Karpas-422 (cell line): ENCODE measurements at regions not wholly inside any gene's neighbourhood (a gene's known extent, or its start where the extent isn't known, plus 50 kb on each side); places are given as distances from the start of the nearest gene placed in this dataset.
"Not testable (repeated sequence)": the region's sequence is repeated elsewhere in the genome, so short reads cannot be mapped to it uniquely, and the experiment has no call there.

Experiments used
- DNase-seq: peaks from one replicate; pipeline ENCODE4 v3.0.0-alpha.2; 2015
- H2AFZ ChIP-seq: fragments of 200-600 bp; sonication (generic); 2 replicates; pipeline ENCODE4 v1.6.1; 2014; ENCODE audit warnings: antibody characterized with exemption, low read length, mixed read lengths
- H3K27ac ChIP-seq: fragments of 200-600 bp; sonication (generic); 2 replicates; pipeline ENCODE4 v1.5.1; 2014; ENCODE audit warnings: mild to moderate bottlenecking, low read length, moderate library complexity
- H3K27me3 ChIP-seq: fragments of 200-600 bp; sonication (generic); 2 replicates; pipeline ENCODE4 v1.6.1; 2014; ENCODE audit warnings: low read length, mixed read lengths
- H3K36me3 ChIP-seq: fragments of 200-600 bp; sonication (generic); 2 replicates; pipeline ENCODE4 v1.6.1; 2014; ENCODE audit warnings: low read length, mixed read lengths; ENCODE audit not compliant: insufficient read depth
- H3K4me1 ChIP-seq: fragments of 200-600 bp; sonication (generic); 2 replicates; pipeline ENCODE4 v1.6.1; 2014; ENCODE audit warnings: mild to moderate bottlenecking, low read length, mixed read lengths
- H3K4me2 ChIP-seq: fragments of 200-600 bp; sonication (generic); 2 replicates; pipeline ENCODE4 v1.6.1; 2014; ENCODE audit warnings: low read length, low read depth, mild to moderate bottlenecking; ENCODE audit not compliant: poor library complexity, severe bottlenecking
- H3K4me3 ChIP-seq: fragments of 200-600 bp; sonication (generic); 2 replicates; pipeline ENCODE4 v1.5.1; 2014; ENCODE audit warnings: mild to moderate bottlenecking, antibody characterized with exemption, low read length, mixed read lengths
- H3K79me2 ChIP-seq: fragments of 200-600 bp; sonication (generic); 2 replicates; pipeline ENCODE4 v1.6.1; 2014; ENCODE audit warnings: mild to moderate bottlenecking, low read length, mixed read lengths
- H3K9ac ChIP-seq: fragments of 200-600 bp; sonication (generic); 2 replicates; pipeline ENCODE4 v1.6.0; 2014; ENCODE audit warnings: low read length
- H3K9me2 ChIP-seq: fragments of 200-600 bp; sonication (generic), shearing (Covaris generic); replicated peaks from 2 replicates; pipeline ENCODE4 v1.6.0; 2014; ENCODE audit warnings: mild to moderate bottlenecking, low read length, moderate library complexity; ENCODE audit not compliant: insufficient read depth
- H3K9me3 ChIP-seq: fragments of 300-700, 200-600 bp; sonication (generic); 2 replicates; pipeline ENCODE4 v1.6.1; 2014; ENCODE audit warnings: low read length, mixed read lengths
- H4K20me1 ChIP-seq: fragments of 200-600 bp; sonication (generic); 2 replicates; pipeline ENCODE4 v1.6.1; 2014; ENCODE audit warnings: mild to moderate bottlenecking, antibody characterized with exemption, low read length, low read depth; ENCODE audit not compliant: insufficient read depth

- Histone ChIP-seq H4K20me1 (peaks cover 23% of the 10 kb centered on the region; the same call in 1 of the 2 replicates), H3K4me3 (no peak overlapping the region)
Observed at GRCh38 chr18:46179306-46179705, 75.1 kb downstream of the HAUS1 start.

GRCh38 chr18:46182633-46183358, 78.6 kb downstream of the HAUS1 start:
- H3K4me1 ChIP-seq: peaks cover 41% of the 10 kb centered on the region
- DNase-seq: no peak
- peak overlapping the region; percentile 56 for H3K27ac ChIP-seq
- no peaks in the 10 kb centered on the region for H3K36me3 ChIP-seq
- peaks cover 24% of the 10 kb centered on the region; the same call in 1 of the 2 replicates for H4K20me1 ChIP-seq
- peak overlapping the region; percentile 54 for H3K4me2 ChIP-seq
- H3K9ac ChIP-seq: peak overlapping the region; percentile 12
- H2AFZ ChIP-seq: no peak overlapping the region
- peaks cover 100% of the 10 kb centered on the region for H3K79me2 ChIP-seq
- 0 out of 2 replicates have a peak overlapping the region, but pooled peaks have one; percentile 14 for H3K4me3 ChIP-seq
- H3K27me3 ChIP-seq: no peaks in the 10 kb centered on the region
- H3K9me3 ChIP-seq: no peaks in the 10 kb centered on the region
- H3K9me2 ChIP-seq: no peaks in the 10 kb centered on the region

More at GRCh38 chr18:46179306-46179705, 75.1 kb downstream of the HAUS1 start:
- no peaks in the 10 kb centered on the region for H3K27me3 ChIP-seq
- peaks cover 51% of the 10 kb centered on the region for H3K4me1 ChIP-seq
- H3K79me2 ChIP-seq: peaks cover 100% of the 10 kb centered on the region
- no peaks in the 10 kb centered on the region for H3K9me3 ChIP-seq
- no peaks in the 10 kb centered on the region for H3K9me2 ChIP-seq
- H2AFZ ChIP-seq: no peak overlapping the region
- no peak overlapping the region for H3K9ac ChIP-seq
- no peak for DNase-seq
- no peaks in the 10 kb centered on the region for H3K36me3 ChIP-seq
- no peak overlapping the region for H3K4me2 ChIP-seq
- H3K27ac ChIP-seq: no peak overlapping the region

- not testable (repeated sequence) for H3K9ac ChIP-seq, H3K9me3 ChIP-seq, H3K9me2 ChIP-seq, H3K36me3 ChIP-seq, H3K4me3 ChIP-seq, DNase-seq, H3K27me3 ChIP-seq, H2AFZ ChIP-seq
- Histone ChIP-seq H4K20me1 (peaks cover 25% of the 10 kb centered on the region; the same call in 1 of the 2 replicates), H3K4me1 (peaks cover 41% of the 10 kb centered on the region), H3K27ac (peak overlapping the region; percentile 43), H3K4me2 (peak overlapping the region; percentile 32), H3K79me2 (peaks cover 100% of the 10 kb centered on the region)
Observed at GRCh38 chr18:46184296-46184695, 80.1 kb downstream of the HAUS1 start.

- H4K20me1 ChIP-seq: peaks cover 25% of the 10 kb centered on the region; the same call in 1 of the 2 replicates
- H3K4me2 ChIP-seq: peak overlapping the region; percentile 32
- no peaks in the 10 kb centered on the region for H3K9me2 ChIP-seq
- no peaks in the 10 kb centered on the region for H3K36me3 ChIP-seq
- H2AFZ ChIP-seq: no peak overlapping the region
- H3K9ac ChIP-seq: no peak overlapping the region
- DNase-seq: no peak
- H3K9me3 ChIP-seq: no peaks in the 10 kb centered on the region
- no peaks in the 10 kb centered on the region for H3K27me3 ChIP-seq
- H3K4me3 ChIP-seq: no peak overlapping the region
- H3K27ac ChIP-seq: peak overlapping the region; percentile 43
- H3K4me1 ChIP-seq: peaks cover 41% of the 10 kb centered on the region
- H3K79me2 ChIP-seq: peaks cover 100% of the 10 kb centered on the region
Observed at GRCh38 chr18:46184727-46185126, 80.5 kb downstream of the HAUS1 start.

GRCh38 chr18:46190667-46191066, 86.5 kb downstream of the HAUS1 start:
- Histone ChIP-seq H2AFZ (no peak overlapping the region), H3K9me3 (no peaks in the 10 kb centered on the region), H3K4me1 (no peaks in the 10 kb centered on the region), H3K9ac (no peak overlapping the region), H4K20me1 (peaks cover 16% of the 10 kb centered on the region; the same call in 1 of the 2 replicates), H3K9me2 (no peaks in the 10 kb centered on the region), H3K27me3 (no peaks in the 10 kb centered on the region), H3K27ac (no peak overlapping the region), H3K36me3 (no peaks in the 10 kb centered on the region), H3K79me2 (peaks cover 97% of the 10 kb centered on the region), H3K4me3 (no peak overlapping the region), H3K4me2 (no peak overlapping the region)
- DNase-seq: no peak

- Histone ChIP-seq H3K4me3 (no peak overlapping the region), H3K36me3 (no peaks in the 10 kb centered on the region), H3K27me3 (no peaks in the 10 kb centered on the region), H4K20me1 (peaks cover 4% of the 10 kb centered on the region; the same call in 1 of the 2 replicates), H3K4me2 (no peak overlapping the region), H3K4me1 (no peaks in the 10 kb centered on the region), H3K27ac (no peak overlapping the region), H3K9me2 (no peaks in the 10 kb centered on the region), H2AFZ (no peak overlapping the region), H3K9me3 (no peaks in the 10 kb centered on the region), H3K9ac (no peak overlapping the region), H3K79me2 (peaks cover 91% of the 10 kb centered on the region)
- no peak for DNase-seq
Observed at GRCh38 chr18:46196627-46197243, 92.5 kb downstream of the HAUS1 start.

GRCh38 chr18:46199515-46200147, 95.4 kb downstream of the HAUS1 start:
- no peaks in the 10 kb centered on the region for H4K20me1 ChIP-seq
- H3K4me1 ChIP-seq: peaks cover 20% of the 10 kb centered on the region
- H3K79me2 ChIP-seq: peaks cover 94% of the 10 kb centered on the region
- H3K9me3 ChIP-seq: no peaks in the 10 kb centered on the region
- no peak overlapping the region for H3K27ac ChIP-seq
- H3K27me3 ChIP-seq: no peaks in the 10 kb centered on the region
- H3K4me2 ChIP-seq: no peak overlapping the region
- H2AFZ ChIP-seq: no peak overlapping the region
- no peak overlapping the region for H3K9ac ChIP-seq
- H3K9me2 ChIP-seq: no peaks in the 10 kb centered on the region
- no peaks in the 10 kb centered on the region for H3K36me3 ChIP-seq
- H3K4me3 ChIP-seq: no peak overlapping the region
- no peak for DNase-seq
